NCI-H1048 (cell line): ENCODE measurements at regions not wholly inside any gene's neighbourhood (a gene's known extent, or its start where the extent isn't known, plus 50 kb on each side); places are given as distances from the start of the nearest gene placed in this dataset.
A peak's percentile ranks its signal among the peaks of the same experiment; 100 is the strongest.

Experiments used
- DNase-seq: peaks from one replicate; lab custom pipeline; 2025; lab: John Stamatoyannopoulos, UW

- no peak for DNase-seq
Observed at GRCh38 chr6:163985710-163986109, 571.2 kb downstream of the QKI start.

- DNase-seq: no peak
Observed at GRCh38 chr6:163985040-163985439, 570.5 kb downstream of the QKI start.

GRCh38 chr6:163984124-163984936, 569.8 kb downstream of the QKI start:
- no peak for DNase-seq

GRCh38 chr6:163983679-163984078, 569.2 kb downstream of the QKI start:
- DNase-seq: no peak

GRCh38 chr6:163974322-163974721, 559.8 kb downstream of the QKI start:
- DNase-seq: no peak

- no peak for DNase-seq
Observed at GRCh38 chr6:163971841-163972838, 557.6 kb downstream of the QKI start.

- no peak for DNase-seq
Observed at GRCh38 chr6:163970846-163971564, 556.5 kb downstream of the QKI start.

- DNase-seq: no peak
Observed at GRCh38 chr6:163965426-163966348, 551.2 kb downstream of the QKI start.

GRCh38 chr6:163964789-163965188, 550.3 kb downstream of the QKI start:
- DNase-seq: no peak

- DNase-seq: no peak
Observed at GRCh38 chr6:163963205-163964120, 548.9 kb downstream of the QKI start.

- no peak for DNase-seq
Observed at GRCh38 chr6:163962627-163963117, 548.2 kb downstream of the QKI start.

- DNase-seq: no peak
Observed at GRCh38 chr6:163960128-163960527, 545.6 kb downstream of the QKI start.

GRCh38 chr6:163958646-163959045, 544.1 kb downstream of the QKI start:
- DNase-seq: no peak

GRCh38 chr6:163956571-163957407, 542.3 kb downstream of the QKI start:
- DNase-seq: peak; percentile 46

GRCh38 chr6:163955756-163956155, 541.2 kb downstream of the QKI start:
- DNase-seq: no peak

- DNase-seq: no peak
Observed at GRCh38 chr6:163955096-163955495, 540.6 kb downstream of the QKI start.

- DNase-seq: no peak
Observed at GRCh38 chr6:163954088-163954775, 539.7 kb downstream of the QKI start.

GRCh38 chr6:163952005-163952404, 537.5 kb downstream of the QKI start:
- DNase-seq: no peak
